ENCODE measurements at regions not wholly inside any gene's neighbourhood (a gene's known extent, or its start where the extent isn't known, plus 50 kb on each side); places are given as distances from the start of the nearest gene placed in this dataset.

GRCh38 chr20:12049125-12049524 lies 131.4 kb downstream of the BTBD3 start (continued):
- no peak for TF ChIP-seq CHD7 (IDR thresholded peaks at IDR 0.05; ENCODE audit: insufficient replicate concordance, low read length)
- no peak for TF ChIP-seq E2F6 (IDR thresholded peaks at IDR 0.05)
- no peak for TF ChIP-seq BACH1 (IDR thresholded peaks at IDR 0.05; ENCODE audit: low read length)
- no peak for TF ChIP-seq SIX5 (IDR thresholded peaks at IDR 0.05; ENCODE audit: low read depth, low read length)

Data from H1 (cell line).